K562 (cell line): ENCODE measurements at regions not wholly inside any gene's neighbourhood (a gene's known extent, or its start where the extent isn't known, plus 50 kb on each side); places are given as distances from the start of the nearest gene placed in this dataset.

Experiments
- ATAC-seq: fragments of 200-7000 bp; cut with Tn5 transposase; 3 replicates; pipeline ENCODE4 v1.9.1; 2020; ENCODE audit warnings: moderate library complexity
- BruUV-seq: library from RNA; stranded (reverse); fragments of 400-500 nt; replicated peaks from 2 replicates; lab custom pipeline; 2021; lab: Mats Ljungman, UMichigan
- CTCF ChIA-PET: fragments of 300-600 bp; formaldehyde crosslinking; extraction: SDS; loops from one replicate; lab custom pipeline; 2021; ENCODE audit warnings: low intra/inter-chr PET ratio; lab: Yijun Ruan, JAX
- POLR2A ChIA-PET: fragments of 300-600, 350-650 bp; sonication (Branson Sonifier 250); formaldehyde crosslinking; extraction: SDS; loops from one replicate; lab custom pipeline; 2021; ENCODE audit warnings: antibody characterized with exemption, inconsistent platforms; lab: Yijun Ruan, JAX
- DNase-seq, 4 experiments: peaks; one replicate each; pipeline versions ENCODE4 v3.0.0 to v3.0.0-alpha.2; 2011 to 2018; ENCODE audit warnings: low spot score in 3 of 4, mixed read lengths in 3 of 4; ENCODE audit errors: extremely low read depth in 1 of 4
- FAIRE-seq: peaks from 2 replicates; lab custom pipeline; 2011; peaks lifted over from hg19 to GRCh38; lab: Jason Lieb, UNC
- H2AFZ ChIP-seq: 2 replicates; pipeline ENCODE4 v1.6.0; 2011; ENCODE audit warnings: low read depth, low read length, control low read depth, inconsistent platforms
- H3K27ac ChIP-seq: fragments of 200-600 bp; 3 replicates; pipeline ENCODE4 v1.8.0; 2011; ENCODE audit warnings: low read depth, mild to moderate bottlenecking, control low read depth, inconsistent platforms, low read length, moderate library complexity, mixed read lengths; ENCODE audit errors: extremely low read depth
- H3K27me3 ChIP-seq, 2 experiments: fragments of 300-600 bp in 1 of 2; 2 replicates in 1 of 2; 3 replicates in 1 of 2; pipeline versions ENCODE4 v1.6.0 to v1.8.0; 2011; ENCODE audit warnings: inconsistent platforms in 2 of 2, low read length in 2 of 2, mild to moderate bottlenecking in 1 of 2, mixed read lengths in 1 of 2, moderate library complexity in 1 of 2; ENCODE audit not compliant: control insufficient read depth in 2 of 2, insufficient read depth in 2 of 2
- H3K36me3 ChIP-seq: fragments of 300-600 bp; 3 replicates; pipeline ENCODE4 v1.8.0; 2011; ENCODE audit warnings: mild to moderate bottlenecking, low read length, inconsistent platforms; ENCODE audit not compliant: control insufficient read depth, insufficient read depth
- H3K4me1 ChIP-seq, 2 experiments: fragments of 200-600 bp in 1 of 2; replicated peaks in 1 of 2; 2 replicates in 1 of 2; 3 replicates in 1 of 2; pipeline versions ENCODE4 v1.5.1 to v1.8.0; 2011; ENCODE audit warnings: inconsistent platforms in 2 of 2, low read length in 2 of 2, mild to moderate bottlenecking in 1 of 2, mixed read lengths in 1 of 2, moderate library complexity in 1 of 2; ENCODE audit not compliant: control insufficient read depth in 2 of 2, insufficient read depth in 2 of 2
- H3K4me2 ChIP-seq: 2 replicates; pipeline ENCODE4 v1.6.1; 2011; ENCODE audit warnings: low read length, control low read depth, inconsistent platforms, mixed read lengths; ENCODE audit not compliant: insufficient read depth
- H3K4me3 ChIP-seq: fragments of 200-600 bp; sonication (generic), shearing (Covaris generic); 2 replicates; pipeline ENCODE4 v1.5.1; 2016; ENCODE audit warnings: control low read depth, inconsistent platforms
- H3K79me2 ChIP-seq: fragments of 200-600 bp; 3 replicates; pipeline ENCODE4 v1.8.0; 2011; ENCODE audit warnings: low read length, inconsistent platforms; ENCODE audit not compliant: control insufficient read depth, insufficient read depth
- H3K9ac ChIP-seq, 2 experiments: 2 replicates each; pipeline versions ENCODE4 v1.6.0 to v1.6.1; 2011; ENCODE audit warnings: low read depth in 2 of 2, low read length in 2 of 2, control low read depth in 1 of 2, inconsistent platforms in 1 of 2, mild to moderate bottlenecking in 1 of 2, mixed read lengths in 1 of 2; ENCODE audit not compliant: insufficient read depth in 1 of 2
- H3K9me1 ChIP-seq: one replicate; pipeline ENCODE4 v1.6.0; 2011; ENCODE audit warnings: inconsistent platforms, mild to moderate bottlenecking, low read length, moderate library complexity; ENCODE audit not compliant: control insufficient read depth, insufficient read depth
- H3K9me3 ChIP-seq: replicated peaks from 2 replicates; pipeline ENCODE4 v1.5.1; 2011; ENCODE audit warnings: low read depth, low read length, inconsistent platforms; ENCODE audit not compliant: control insufficient read depth, insufficient read depth
- H4K20me1 ChIP-seq: replicated peaks from 2 replicates; pipeline ENCODE4 v1.6.1; 2011; ENCODE audit warnings: low read length, inconsistent platforms, mixed read lengths; ENCODE audit not compliant: control insufficient read depth, insufficient read depth
- ARID1B ChIP-seq: fragments of 450-650 bp; IDR thresholded peaks from 2 replicates; pipeline ENCODE4 v1.6.1; 2016; ENCODE audit warnings: antibody characterized with exemption, mild to moderate bottlenecking, inconsistent platforms
- CAMTA2 ChIP-seq: fragments of 250-450 bp; sonication (Bioruptor Pico); conservative IDR thresholded peaks from 2 replicates; pipeline ENCODE4 v1.5.1; 2022
- CREB1 ChIP-seq, 2 experiments: sonication (generic) in 1 of 2; formaldehyde crosslinking in 1 of 2; IDR thresholded peaks; 2 replicates each; pipeline versions ENCODE4 v1.6.1 to v1.8.0; 2012 to 2022; ENCODE audit warnings: inconsistent platforms in 1 of 2, mild to moderate bottlenecking in 1 of 2, missing genetic modification reagents in 1 of 2, moderate library complexity in 1 of 2
- HCFC1 ChIP-seq: IDR thresholded peaks from 2 replicates; pipeline ENCODE4 v1.6.1; 2012; ENCODE audit warnings: low read depth, low read length, improper control_type of control experiment
- HDAC6 ChIP-seq: IDR thresholded peaks from 2 replicates; pipeline ENCODE4 v1.6.1; 2012; ENCODE audit warnings: low read depth, mild to moderate bottlenecking, control low read depth, inconsistent platforms, low read length, moderate library complexity
- ILF3 ChIP-seq: fragments of 450-650 bp; IDR thresholded peaks from 2 replicates; pipeline ENCODE4 v1.6.1; 2018; ENCODE audit warnings: antibody characterized with exemption, mild to moderate bottlenecking, moderate library complexity, borderline replicate concordance
- KDM5B ChIP-seq: fragments of 200-600 bp; sonication (generic); IDR thresholded peaks from 2 replicates; pipeline ENCODE4 v1.6.1; 2012; ENCODE audit warnings: low read depth, mild to moderate bottlenecking, moderate library complexity, low read length, control low read depth, inconsistent platforms; ENCODE audit not compliant: insufficient replicate concordance
- LCOR ChIP-seq: sonication (generic); formaldehyde crosslinking; IDR thresholded peaks from 2 replicates; pipeline ENCODE4 v1.8.0; 2022; ENCODE audit warnings: mild to moderate bottlenecking, missing genetic modification reagents
- MTA1 ChIP-seq: fragments of 450-650 bp; IDR thresholded peaks from 2 replicates; pipeline ENCODE4 v1.6.1; 2017; ENCODE audit warnings: borderline replicate concordance
- OTX1 ChIP-seq: fragments of 450-650 bp; formaldehyde crosslinking; IDR thresholded peaks from 2 replicates; pipeline ENCODE4 v1.4.0; 2022; ENCODE audit warnings: mild to moderate bottlenecking
- PTTG1 ChIP-seq: fragments of 450-650 bp; IDR thresholded peaks from 2 replicates; pipeline ENCODE4 v1.6.1; 2016; ENCODE audit warnings: low read depth, mild to moderate bottlenecking, missing genetic modification characterization, missing compliant biosample characterization
- PURB ChIP-seq: sonication (generic); formaldehyde crosslinking; IDR thresholded peaks from 2 replicates; pipeline ENCODE4 v1.9.0; 2021; ENCODE audit warnings: low read depth, mild to moderate bottlenecking, missing genetic modification reagents
- USF1 ChIP-seq: sonication (generic); formaldehyde crosslinking; IDR thresholded peaks from 2 replicates; pipeline ENCODE4 v1.9.0; 2022; ENCODE audit warnings: mild to moderate bottlenecking, missing genetic modification reagents
- ZFP36 ChIP-seq: fragments of 150-350 bp; IDR thresholded peaks from 2 replicates; pipeline ENCODE4 v1.6.1; 2018; ENCODE audit warnings: low read length, low read depth; ENCODE audit not compliant: partially characterized antibody
- ZNF354B ChIP-seq: fragments of 250-450 bp; sonication (Bioruptor Pico); IDR thresholded peaks from 2 replicates; pipeline ENCODE4 v1.4.0; 2020
- WGBS: fragments of 100-300 bp; shearing (Covaris generic); methylation state at CpG from one replicate; pipeline ENCODE4 v1.1.6; 2016; ENCODE audit warnings: low coverage, mixed read lengths; ENCODE audit not compliant: insufficient coverage; ENCODE audit errors: missing lambda C conversion rate; 5-methylcytosine and 5-hydroxymethylcytosine counted together
- in situ Hi-C: fragments of 300-500 bp; cut with MboI; formaldehyde crosslinking; loops from 4 replicates; pipeline ENCODE4 v1.15.0; 2018; ENCODE audit warnings: inconsistent platforms, mixed read lengths
- intact Hi-C: fragments of 100-400 bp; cut with micrococcal nuclease; formaldehyde crosslinking; loops from 2 replicates; pipeline ENCODE4 v1.14.2; 2022
- TF ChIP-seq, protein P1 (sequence below): fragments of 450-650 bp; IDR thresholded peaks from 2 replicates; pipeline ENCODE4 v1.6.1; 2016
- TF ChIP-seq, protein P2 (sequence below): sonication (generic); formaldehyde crosslinking; IDR thresholded peaks from 2 replicates; pipeline ENCODE4 v1.8.0; 2022; ENCODE audit warnings: missing genetic modification reagents, mild to moderate bottlenecking, moderate library complexity, borderline replicate concordance

GRCh38 chr5:158212917-158213316 is 354.0 kb upstream of the CLINT1 start (continued):
- peak; percentile 80 for TF ChIP-seq HCFC1
- TF ChIP-seq MTA1: no peak
- TF ChIP-seq PURB (CRISPR knock-in tag): no peak
- TF ChIP-seq, protein P1, sequence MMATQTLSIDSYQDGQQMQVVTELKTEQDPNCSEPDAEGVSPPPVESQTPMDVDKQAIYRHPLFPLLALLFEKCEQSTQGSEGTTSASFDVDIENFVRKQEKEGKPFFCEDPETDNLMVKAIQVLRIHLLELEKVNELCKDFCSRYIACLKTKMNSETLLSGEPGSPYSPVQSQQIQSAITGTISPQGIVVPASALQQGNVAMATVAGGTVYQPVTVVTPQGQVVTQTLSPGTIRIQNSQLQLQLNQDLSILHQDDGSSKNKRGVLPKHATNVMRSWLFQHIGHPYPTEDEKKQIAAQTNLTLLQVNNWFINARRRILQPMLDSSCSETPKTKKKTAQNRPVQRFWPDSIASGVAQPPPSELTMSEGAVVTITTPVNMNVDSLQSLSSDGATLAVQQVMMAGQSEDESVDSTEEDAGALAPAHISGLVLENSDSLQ: peak; percentile 32; the same call in 1 of the 2 replicates

- no peak for TF ChIP-seq ZNF354B (CRISPR knock-in tag)
- no peak for TF ChIP-seq KDM5B
- TF ChIP-seq OTX1 (CRISPR knock-in tag): no peak
- TF ChIP-seq ZFP36: no peak
- no peak for TF ChIP-seq CAMTA2 (CRISPR knock-in tag)
- no peak for TF ChIP-seq LCOR
- no peak for TF ChIP-seq USF1 (CRISPR knock-in tag)
- TF ChIP-seq ARID1B: no peak
- TF ChIP-seq, protein P2, sequence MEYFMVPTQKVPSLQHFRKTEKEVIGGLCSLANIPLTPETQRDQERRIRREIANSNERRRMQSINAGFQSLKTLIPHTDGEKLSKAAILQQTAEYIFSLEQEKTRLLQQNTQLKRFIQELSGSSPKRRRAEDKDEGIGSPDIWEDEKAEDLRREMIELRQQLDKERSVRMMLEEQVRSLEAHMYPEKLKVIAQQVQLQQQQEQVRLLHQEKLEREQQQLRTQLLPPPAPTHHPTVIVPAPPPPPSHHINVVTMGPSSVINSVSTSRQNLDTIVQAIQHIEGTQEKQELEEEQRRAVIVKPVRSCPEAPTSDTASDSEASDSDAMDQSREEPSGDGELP: no peak
- TF ChIP-seq ILF3: no peak
- TF ChIP-seq HDAC6: no peak
- no peak for TF ChIP-seq PTTG1 (tag)
- no peak for TF ChIP-seq CREB1 (IDR thresholded peaks at IDR 0.05)
- no peak for TF ChIP-seq CREB1 (CRISPR knock-in tag; IDR thresholded peaks at IDR 0.05)
- Histone ChIP-seq H3K4me2 (no peak overlapping the region), H3K9me3 (no peaks in the 10 kb centered on the region), H3K9ac (no peak overlapping the region), H2AFZ (no peak overlapping the region), H3K79me2 (no peaks in the 10 kb centered on the region), H3K9me1 (no peaks in the 10 kb centered on the region), H3K4me1 (no peaks in the 10 kb centered on the region), H3K4me3 (no peak overlapping the region), H4K20me1 (no peaks in the 10 kb centered on the region), H3K27me3 (no peaks in the 10 kb centered on the region), H3K36me3 (no peaks in the 10 kb centered on the region), H3K27ac (no peak overlapping the region)
- ChIA-PET POLR2A (no interaction called here), CTCF (no interaction called here)
- intact Hi-C loops: no loop called here
- no TSS peak for BruUV-seq
- in situ Hi-C loops: no loop called here
- DNase-seq (no peak), FAIRE-seq (no peak), ATAC-seq (no peak)
- 0% methylated on average over 2 of the region's 2 CpGs for WGBS
Measured at GRCh38 chr5:158212237-158212636, 353.3 kb upstream of the CLINT1 start.
